Psoas muscle (tissue), 7 donors: ENCODE measurements at regions not wholly inside any gene's neighbourhood (a gene's known extent, or its start where the extent isn't known, plus 50 kb on each side); places are given as distances from the start of the nearest gene placed in this dataset.

Experiments used
- ATAC-seq, 4 donors: fragments of 200-7000 bp; cut with Tn5 transposase; one replicate each; pipeline ENCODE4 v1.9.1; 2020; ENCODE audit warnings: moderate library complexity in 3 of 4, mild to moderate bottlenecking in 2 of 4
- DNase-seq, 2 donors: peaks; one replicate each; pipeline ENCODE4 v3.0.0-alpha.2; 2020
- H3K27ac ChIP-seq: fragments of 200-600 bp; one replicate; pipeline ENCODE4 v1.8.0; 2022
- H3K27me3 ChIP-seq, 3 donors: fragments of 200-600 bp in 1 of 3; one replicate each; pipeline versions ENCODE4 v1.6.1 to v1.8.0; 2013 to 2022; ENCODE audit warnings: low read length in 2 of 3, mild to moderate bottlenecking in 2 of 3, moderate library complexity in 1 of 3; ENCODE audit not compliant: insufficient read depth in 3 of 3
- H3K36me3 ChIP-seq, 2 donors: fragments of 200-600 bp in 1 of 2; one replicate each; pipeline versions ENCODE4 v1.6.1 to v1.8.0; 2013 to 2022; ENCODE audit warnings: low read depth in 1 of 2, mild to moderate bottlenecking in 1 of 2, moderate library complexity in 1 of 2; ENCODE audit not compliant: insufficient read depth in 1 of 2
- H3K4me1 ChIP-seq: fragments of 200-600 bp; one replicate; pipeline ENCODE4 v1.8.0; 2022
- H3K4me3 ChIP-seq: fragments of 200-600 bp; one replicate; pipeline ENCODE4 v1.8.0; 2022; ENCODE audit warnings: mild to moderate bottlenecking
- H3K9me3 ChIP-seq: fragments of 200-600 bp; one replicate; pipeline ENCODE4 v1.8.0; 2022
- WGBS, 3 donors: extraction: QIAGEN DNeasy Blood & Tissue Kit; methylation state at CpG; one replicate each; pipeline versions ENCODE4 v1.1.6 to v1.1.7; 2013; 5-methylcytosine and 5-hydroxymethylcytosine counted together
- intact Hi-C, 2 donors: fragments of 100-400 bp; cut with DNase I; formaldehyde crosslinking; loops; one replicate each; pipeline versions ENCODE4 v1.11.0 to v1.14.2; 2022
- TF ChIP-seq, protein P1 (sequence below): fragments of 200-600 bp; IDR thresholded peaks from one replicate; pipeline ENCODE4 v1.8.0; 2022; ENCODE audit warnings: antibody characterized with exemption
- donor health status: healthy with polysubstance abuse.
- donor health status: DM: no; HTN: no; CAD: no; lungs with moderate emphysema.
- donor health status: Bipolar disorder and iron deficiency.
- donor health status: healthy.
- donor health status: DM: yes; HTN: yes; CAD: no.
- donor health status: DM: no; HTN: no; CAD: no.
- donor health status: DM: yes; HTN: yes; CAD: no.

DNA sequence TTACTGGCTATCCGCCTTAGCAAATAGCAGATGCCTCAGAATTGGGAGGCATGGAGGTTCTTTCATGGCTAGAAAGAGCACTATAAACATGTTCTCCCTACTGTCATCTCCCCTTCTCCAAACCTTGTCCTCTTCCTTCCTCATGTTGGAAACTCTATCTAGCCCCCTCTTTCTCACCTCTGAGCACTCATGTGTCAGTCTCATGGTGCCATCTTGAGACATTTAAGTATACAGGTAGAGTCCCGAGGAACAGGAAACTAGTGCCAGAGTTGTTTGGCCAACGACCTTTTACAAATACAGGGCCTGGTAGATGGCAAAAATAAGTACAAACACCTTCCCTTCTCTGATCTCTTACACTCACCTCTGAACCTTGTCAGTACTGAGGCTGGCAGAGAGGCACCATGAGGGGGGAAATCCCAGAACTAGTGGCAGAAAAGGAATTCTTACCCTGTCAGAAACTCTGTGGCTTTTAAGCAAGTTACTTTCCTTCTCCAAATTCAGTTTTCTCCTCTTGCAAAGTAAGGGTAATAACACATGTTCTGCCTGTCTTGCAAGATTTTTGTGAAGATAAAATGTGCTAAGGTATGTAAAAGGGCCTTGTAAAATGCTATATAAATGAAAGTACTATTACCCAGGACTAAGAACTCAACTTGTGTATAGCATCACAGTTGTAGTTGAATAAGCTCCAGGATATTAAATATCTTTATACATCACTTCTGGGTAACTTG is 94.1 kb upstream of the SNX2 start:
- 63 to 79% (median 64%) methylated on average over 3 of the region's 3 CpGs for WGBS, 3 donors
- Histone ChIP-seq H3K27me3 (no peaks in the 10 kb centered on the region), H3K27ac (no peak overlapping the region), H3K4me1 (no peaks in the 10 kb centered on the region), H3K36me3 (no peaks in the 10 kb centered on the region), H3K9me3 (no peaks in the 10 kb centered on the region), H3K4me3 (no peak overlapping the region)
- intact Hi-C loops = no loop called here
- DNase-seq (no peak), ATAC-seq (no peak)
- TF ChIP-seq, protein P1, sequence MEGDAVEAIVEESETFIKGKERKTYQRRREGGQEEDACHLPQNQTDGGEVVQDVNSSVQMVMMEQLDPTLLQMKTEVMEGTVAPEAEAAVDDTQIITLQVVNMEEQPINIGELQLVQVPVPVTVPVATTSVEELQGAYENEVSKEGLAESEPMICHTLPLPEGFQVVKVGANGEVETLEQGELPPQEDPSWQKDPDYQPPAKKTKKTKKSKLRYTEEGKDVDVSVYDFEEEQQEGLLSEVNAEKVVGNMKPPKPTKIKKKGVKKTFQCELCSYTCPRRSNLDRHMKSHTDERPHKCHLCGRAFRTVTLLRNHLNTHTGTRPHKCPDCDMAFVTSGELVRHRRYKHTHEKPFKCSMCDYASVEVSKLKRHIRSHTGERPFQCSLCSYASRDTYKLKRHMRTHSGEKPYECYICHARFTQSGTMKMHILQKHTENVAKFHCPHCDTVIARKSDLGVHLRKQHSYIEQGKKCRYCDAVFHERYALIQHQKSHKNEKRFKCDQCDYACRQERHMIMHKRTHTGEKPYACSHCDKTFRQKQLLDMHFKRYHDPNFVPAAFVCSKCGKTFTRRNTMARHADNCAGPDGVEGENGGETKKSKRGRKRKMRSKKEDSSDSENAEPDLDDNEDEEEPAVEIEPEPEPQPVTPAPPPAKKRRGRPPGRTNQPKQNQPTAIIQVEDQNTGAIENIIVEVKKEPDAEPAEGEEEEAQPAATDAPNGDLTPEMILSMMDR = no peak

DNA sequence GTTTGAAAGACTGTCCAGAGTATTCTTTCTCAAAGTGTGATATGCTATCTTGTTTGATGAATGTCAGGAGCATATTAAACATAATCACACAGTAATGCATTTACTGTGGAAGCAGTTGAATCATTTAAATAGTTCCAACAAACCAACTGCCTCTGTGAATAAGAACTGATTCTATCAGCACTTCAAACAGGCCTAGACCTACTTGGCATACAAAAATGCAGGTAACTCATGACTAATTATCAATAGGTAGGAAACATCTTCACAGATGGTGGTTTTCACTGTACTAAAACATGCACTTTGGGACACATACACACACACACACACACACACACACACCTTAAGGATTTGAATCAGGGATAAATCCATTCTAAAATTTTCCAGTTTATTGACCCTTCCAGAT is 91.2 kb upstream of the SNX2 start:
- H3K9me3 ChIP-seq = no peaks in the 10 kb centered on the region
- TF ChIP-seq, protein P1 = no peak
- intact Hi-C loops = no loop called here
- no peaks in the 10 kb centered on the region for H3K4me1 ChIP-seq
- no peak for DNase-seq
- H3K27me3 ChIP-seq = no peaks in the 10 kb centered on the region
- no peak overlapping the region for H3K4me3 ChIP-seq
- no peaks in the 10 kb centered on the region for H3K36me3 ChIP-seq
- no peak for ATAC-seq
- no peak overlapping the region for H3K27ac ChIP-seq

DNA sequence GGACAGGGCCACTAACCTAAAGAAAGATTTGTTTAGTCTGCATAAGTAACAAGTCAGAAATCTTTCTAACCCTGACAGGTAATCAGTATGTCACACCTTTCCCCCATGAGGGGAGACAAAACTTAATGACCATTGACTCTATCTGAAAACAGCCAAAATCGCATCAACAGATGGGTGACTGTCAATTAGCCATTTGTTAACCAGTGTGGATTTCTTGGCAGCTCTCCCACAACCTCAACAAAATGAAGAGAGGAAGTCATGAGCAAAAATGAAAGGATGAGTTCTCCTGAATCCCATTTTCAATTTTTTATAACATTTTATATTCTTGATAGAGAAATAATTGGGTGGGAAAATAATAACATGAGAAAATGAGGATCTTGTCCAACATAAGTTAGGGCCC is 84.6 kb upstream of the SNX2 start:
- no peak for ATAC-seq
- Histone ChIP-seq H3K9me3 (no peaks in the 10 kb centered on the region), H3K4me3 (no peak overlapping the region), H3K27ac (no peak overlapping the region), H3K4me1 (no peaks in the 10 kb centered on the region), H3K36me3 (no peaks in the 10 kb centered on the region), H3K27me3 (no peaks in the 10 kb centered on the region)
- TF ChIP-seq, protein P1 = no peak
- intact Hi-C loops = no loop called here
- DNase-seq = no peak
- WGBS, 3 donors = 27 to 38% (median 29%) methylated on average over 1 of the region's 1 CpG

DNA sequence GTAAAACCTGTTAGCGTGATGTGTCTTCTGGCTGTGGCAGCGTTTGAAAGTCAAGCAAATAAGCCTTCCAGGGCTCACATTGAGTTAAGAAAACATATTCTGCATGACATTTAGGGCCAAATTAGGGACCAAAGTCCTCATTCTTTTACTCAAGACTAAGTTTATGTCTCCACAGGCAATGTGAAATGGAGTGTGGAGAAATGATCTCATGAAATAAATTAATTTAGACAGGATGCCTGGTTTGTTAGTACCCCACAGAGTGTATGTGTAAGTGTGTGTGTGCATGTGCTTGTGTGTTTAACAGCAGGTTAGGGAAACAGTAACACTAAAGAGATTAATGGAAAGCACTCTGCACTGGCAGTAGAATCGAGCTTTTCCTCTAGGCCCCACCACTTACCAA is 82.9 kb upstream of the SNX2 start:
- no peak for DNase-seq
- TF ChIP-seq, protein P1 = no peak
- Histone ChIP-seq H3K36me3 (no peaks in the 10 kb centered on the region), H3K4me1 (no peaks in the 10 kb centered on the region), H3K9me3 (no peaks in the 10 kb centered on the region), H3K4me3 (no peak overlapping the region), H3K27me3 (no peaks in the 10 kb centered on the region), H3K27ac (no peak overlapping the region)
- no peak for ATAC-seq
- WGBS, 3 donors = 72 to 78% (median 76%) methylated on average over 3 of the region's 3 CpGs
- intact Hi-C loops = no loop called here

DNA sequence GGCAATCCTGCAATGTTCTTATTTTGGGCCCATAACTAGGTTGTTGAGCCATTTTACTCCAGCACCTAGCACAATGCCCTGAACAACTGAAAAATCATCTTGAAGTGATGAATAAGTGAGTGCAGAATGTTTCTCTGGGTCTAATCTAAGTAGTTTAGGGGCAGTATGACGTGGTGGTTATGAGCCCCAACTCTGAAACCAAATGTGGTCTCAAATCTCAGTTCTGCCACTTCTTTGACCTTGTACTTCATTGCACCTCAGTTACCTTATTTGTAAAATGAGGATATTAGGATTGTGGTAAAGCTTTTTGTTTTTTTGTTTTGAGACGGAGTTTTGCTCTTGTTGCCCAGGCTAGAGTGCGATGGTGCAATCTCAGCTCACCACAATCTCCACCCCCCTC is 80.9 kb upstream of the SNX2 start:
- TF ChIP-seq, protein P1 = no peak
- 71 to 87% (median 80%) methylated on average over 3 of the region's 3 CpGs for WGBS, 3 donors
- ATAC-seq (no peak), DNase-seq (no peak)
- Histone ChIP-seq H3K4me3 (no peak overlapping the region), H3K4me1 (no peaks in the 10 kb centered on the region), H3K27me3 (no peaks in the 10 kb centered on the region), H3K36me3 (no peaks in the 10 kb centered on the region), H3K27ac (no peak overlapping the region), H3K9me3 (no peaks in the 10 kb centered on the region)
- intact Hi-C loops = no loop called here
